Endothelial cell of umbilical vein (primary cell): ENCODE measurements at regions not wholly inside any gene's neighbourhood (a gene's known extent, or its start where the extent isn't known, plus 50 kb on each side); places are given as distances from the start of the nearest gene placed in this dataset.

Experiments
- CTCF ChIP-seq, 2 donors: IDR thresholded peaks; 1 replicate in 1 of 2; 2 replicates in 1 of 2; pipeline ENCODE4 v1.5.1; 2011; ENCODE audit warnings: low read length in 2 of 2, mild to moderate bottlenecking in 2 of 2, moderate library complexity in 2 of 2, control low read depth in 1 of 2, inconsistent platforms in 1 of 2, low read depth in 1 of 2; ENCODE audit not compliant: insufficient read depth in 1 of 2; ENCODE audit errors: extremely low read depth in 1 of 2
- EZH2 ChIP-seq: IDR thresholded peaks from 2 replicates; pipeline ENCODE4 v1.6.1; 2012; ENCODE audit warnings: borderline replicate concordance, low read depth, mild to moderate bottlenecking, moderate library complexity, low read length, inconsistent platforms; ENCODE audit not compliant: severe bottlenecking
- GATA2 ChIP-seq: IDR thresholded peaks from 2 replicates; pipeline ENCODE4 v1.7.0; 2011; ENCODE audit warnings: low read depth, mild to moderate bottlenecking, moderate library complexity, mixed read lengths, low read length; ENCODE audit not compliant: insufficient read length, insufficient read depth
- JUN ChIP-seq: IDR thresholded peaks from 2 replicates; pipeline ENCODE4 v1.6.1; 2011; ENCODE audit warnings: borderline replicate concordance, low read depth; ENCODE audit not compliant: insufficient read length, insufficient read depth
- POLR2A ChIP-seq: IDR thresholded peaks from 2 replicates; pipeline ENCODE4 v1.6.1; 2012; ENCODE audit warnings: low read depth, mild to moderate bottlenecking, control low read depth, low read length
- POLR2AphosphoS5 ChIP-seq: IDR thresholded peaks from 2 replicates; pipeline ENCODE4 v1.6.1; 2012; ENCODE audit warnings: low read depth, mild to moderate bottlenecking, control low read depth, low read length, moderate library complexity; ENCODE audit not compliant: insufficient read depth

GRCh38 chr15:69703532-69704187 is 251.0 kb downstream of the RPLP1 start:
- TF ChIP-seq CTCF (IDR thresholded peaks at IDR 0.05; ENCODE audit: extremely low read depth in 1 of 2, insufficient read depth in 1 of 2, low read depth in 1 of 2, low read length in 2 of 2), result no peak
- TF ChIP-seq POLR2A, result no peak
- no peak for TF ChIP-seq JUN
- no peak for TF ChIP-seq EZH2
- TF ChIP-seq POLR2AphosphoS5, result no peak
- no peak for TF ChIP-seq GATA2
